ENCODE measurements at regions not wholly inside any gene's neighbourhood (a gene's known extent, or its start where the extent isn't known, plus 50 kb on each side); places are given as distances from the start of the nearest gene placed in this dataset.

DNA sequence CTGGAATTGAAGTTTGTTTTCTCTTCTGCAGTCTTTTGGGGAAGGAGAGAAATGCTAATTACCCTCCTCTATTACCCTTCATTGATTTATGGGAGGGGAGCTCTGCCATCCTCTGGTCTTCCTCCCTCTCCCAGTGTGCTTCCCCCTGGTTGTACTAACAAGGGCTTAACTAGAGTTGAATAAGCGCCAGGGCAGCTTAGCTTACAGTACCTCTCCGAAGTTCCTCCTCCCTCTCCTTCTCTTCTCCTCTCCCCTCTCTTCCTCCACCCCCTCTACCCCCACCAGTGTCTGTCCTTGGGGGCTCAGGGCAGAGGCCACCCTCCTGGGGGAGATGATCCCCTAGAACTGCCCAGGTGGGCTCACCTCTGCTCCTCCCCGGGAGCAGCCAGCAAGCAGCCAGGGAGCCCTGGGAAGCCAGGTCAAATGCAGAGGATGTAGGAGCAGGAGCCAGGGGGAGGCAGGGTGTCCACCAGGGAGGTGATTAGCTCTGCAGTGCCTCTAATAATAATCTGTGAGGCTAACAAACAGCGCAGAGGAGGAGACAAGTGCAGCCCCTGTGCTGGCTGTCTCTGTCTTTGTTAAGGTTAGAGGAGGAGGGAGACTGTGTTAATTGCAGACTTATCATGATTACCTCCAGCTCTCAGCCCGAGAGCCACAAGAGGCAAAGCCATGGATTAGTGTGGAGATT lies 191.6 kb upstream of the CADM1 start:
- H3K4me3 ChIP-seq (ENCODE audit: low read length in 3 of 3): no peak overlapping the region
- no peaks in the 10 kb centered on the region for H3K27me3 ChIP-seq (ENCODE audit: control insufficient read depth in 3 of 3, insufficient read depth in 3 of 3, low read length in 3 of 3)
- H3K4me1 ChIP-seq (ENCODE audit: control insufficient read depth in 3 of 3, insufficient read depth in 3 of 3, low read length in 3 of 3): peaks cover 15 to 25% (median 22%) of the 10 kb centered on the region in 3 donors
- H3K9ac ChIP-seq (ENCODE audit: low read depth in 1 of 3, low read length in 3 of 3): no peak overlapping the region
- no peak overlapping the region for H3K27ac ChIP-seq (ENCODE audit: low read depth, low read length)
- H3K9me3 ChIP-seq (ENCODE audit: control insufficient read depth in 3 of 3, low read length in 3 of 3): no peaks in the 10 kb centered on the region
- no peaks in the 10 kb centered on the region for H3K36me3 ChIP-seq (ENCODE audit: control insufficient read depth in 3 of 3, insufficient read depth in 3 of 3, low read length in 3 of 3)

DNA sequence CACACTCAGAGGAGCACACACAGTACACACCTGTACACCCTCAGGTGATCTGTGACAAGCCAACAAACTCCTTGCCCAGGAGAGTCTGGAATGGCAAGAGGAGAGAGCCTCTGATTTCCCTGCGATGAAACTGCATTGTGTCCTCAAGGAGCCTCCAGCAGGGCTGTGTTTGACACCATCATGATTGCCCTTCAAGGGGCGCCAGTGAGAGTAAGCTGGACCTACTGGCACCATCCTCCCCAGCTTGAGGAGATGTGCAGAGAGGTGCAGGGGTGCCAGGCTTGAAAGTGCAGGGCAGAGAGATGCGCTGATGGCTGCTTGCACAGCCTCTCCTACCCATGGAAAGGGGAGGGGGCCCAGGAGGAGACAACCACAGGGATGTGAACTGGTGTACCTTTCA lies 188.8 kb upstream of the CADM1 start:
- H3K36me3 ChIP-seq (ENCODE audit: control insufficient read depth in 3 of 3, insufficient read depth in 3 of 3, low read length in 3 of 3): no peaks in the 10 kb centered on the region

DNA sequence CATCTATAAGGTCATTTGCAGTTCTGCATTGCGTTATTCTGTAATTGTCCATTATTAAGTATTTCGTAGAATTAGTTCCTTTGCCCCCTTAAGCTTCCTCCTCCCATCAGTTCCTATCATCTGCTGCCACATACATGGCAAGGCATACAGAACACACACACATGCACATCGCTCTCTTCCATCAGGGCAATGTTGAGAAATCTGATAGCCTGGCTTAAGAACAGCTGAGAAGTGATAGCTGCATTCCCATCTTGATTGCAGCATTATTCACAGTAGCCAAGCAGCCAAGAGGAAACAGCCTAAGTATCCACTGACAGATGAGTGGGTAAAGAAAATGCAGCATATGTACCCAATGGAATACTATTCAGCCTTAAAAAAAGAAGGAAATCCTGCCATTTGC lies 186.8 kb upstream of the CADM1 start:
- Histone ChIP-seq H3K4me3 (ENCODE audit: low read length in 3 of 3) (no peak overlapping the region), H3K36me3 (ENCODE audit: control insufficient read depth in 3 of 3, insufficient read depth in 3 of 3, low read length in 3 of 3) (no peaks in the 10 kb centered on the region), H3K9me3 (ENCODE audit: control insufficient read depth in 3 of 3, low read length in 3 of 3) (no peaks in the 10 kb centered on the region), H3K9ac (ENCODE audit: low read depth in 1 of 3, low read length in 3 of 3) (no peak overlapping the region), H3K27ac (ENCODE audit: low read depth, low read length) (no peak overlapping the region), H3K4me1 (ENCODE audit: control insufficient read depth in 3 of 3, insufficient read depth in 3 of 3, low read length in 3 of 3) (peaks cover 0 to 5% (median 3%) of the 10 kb centered on the region in 3 donors), H3K27me3 (ENCODE audit: control insufficient read depth in 3 of 3, insufficient read depth in 3 of 3, low read length in 3 of 3) (peaks cover 3 to 18% (median 6%) of the 10 kb centered on the region in 3 donors)

More for the DNA sequence above, 188.8 kb upstream of the CADM1 start:
- Histone ChIP-seq H3K4me1 (ENCODE audit: control insufficient read depth in 3 of 3, insufficient read depth in 3 of 3, low read length in 3 of 3) (peaks cover 3 to 12% (median 8%) of the 10 kb centered on the region in 3 donors), H3K9me3 (ENCODE audit: control insufficient read depth in 3 of 3, low read length in 3 of 3) (no peaks in the 10 kb centered on the region), H3K27me3 (ENCODE audit: control insufficient read depth in 3 of 3, insufficient read depth in 3 of 3, low read length in 3 of 3) (peaks cover under 1 to 11% (median 3%) of the 10 kb centered on the region in 3 donors), H3K9ac (ENCODE audit: low read depth in 1 of 3, low read length in 3 of 3) (no peak overlapping the region), H3K27ac (ENCODE audit: low read depth, low read length) (no peak overlapping the region), H3K4me3 (ENCODE audit: low read length in 3 of 3) (no peak overlapping the region)

DNA sequence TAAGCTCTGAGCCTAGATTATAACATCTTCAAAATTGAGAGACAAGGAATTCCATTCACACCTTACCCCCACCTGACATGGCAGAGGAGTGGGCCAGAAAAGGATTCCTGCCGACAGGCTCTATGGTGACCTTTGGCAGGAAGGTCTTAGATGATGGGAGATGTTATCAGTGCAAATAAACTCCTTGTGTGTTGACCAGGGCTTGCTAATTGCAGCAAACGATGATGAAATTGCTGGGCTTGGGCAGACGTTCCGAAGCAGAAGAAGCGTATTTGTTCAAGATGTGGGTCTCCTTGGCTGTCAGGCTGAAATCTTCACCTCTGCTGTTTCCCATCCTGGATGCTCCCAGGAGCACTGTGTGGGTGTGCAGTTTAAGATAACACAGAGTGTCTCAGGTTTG lies 183.7 kb upstream of the CADM1 start:
- H3K4me1 ChIP-seq (ENCODE audit: control insufficient read depth in 3 of 3, insufficient read depth in 3 of 3, low read length in 3 of 3): no peaks in the 10 kb centered on the region
- H3K4me3 ChIP-seq (ENCODE audit: low read length in 3 of 3): no peak overlapping the region
- H3K9me3 ChIP-seq (ENCODE audit: control insufficient read depth in 3 of 3, low read length in 3 of 3): no peaks in the 10 kb centered on the region
- H3K27me3 ChIP-seq (ENCODE audit: control insufficient read depth in 3 of 3, insufficient read depth in 3 of 3, low read length in 3 of 3): peaks cover 3 to 18% (median 6%) of the 10 kb centered on the region in 3 donors
- H3K9ac ChIP-seq (ENCODE audit: low read depth in 1 of 3, low read length in 3 of 3): no peak overlapping the region
- H3K36me3 ChIP-seq (ENCODE audit: control insufficient read depth in 3 of 3, insufficient read depth in 3 of 3, low read length in 3 of 3): no peaks in the 10 kb centered on the region
- no peak overlapping the region for H3K27ac ChIP-seq (ENCODE audit: low read depth, low read length)

DNA sequence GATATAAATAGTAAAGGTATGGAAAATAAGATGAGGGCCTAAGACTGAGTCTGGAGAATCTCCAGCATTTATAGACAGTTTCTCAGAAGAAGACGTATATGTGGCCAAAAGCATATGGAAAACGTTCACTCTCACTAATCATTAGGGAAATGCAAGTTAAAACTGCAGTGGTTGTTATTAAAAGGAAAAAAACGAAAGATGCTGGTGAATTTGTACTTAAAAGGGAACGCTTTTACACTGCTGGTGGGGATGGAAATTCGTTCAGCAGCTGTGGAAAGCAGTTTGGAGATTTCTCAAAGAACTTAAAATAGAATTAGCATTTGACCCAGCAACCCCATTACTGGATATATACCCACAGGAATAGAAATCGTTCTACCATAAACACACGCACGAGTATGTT lies 180.5 kb upstream of the CADM1 start:
- Histone ChIP-seq H3K27me3 (ENCODE audit: control insufficient read depth in 3 of 3, insufficient read depth in 3 of 3, low read length in 3 of 3) (peaks cover 3 to 16% (median 6%) of the 10 kb centered on the region in 3 donors), H3K4me1 (ENCODE audit: control insufficient read depth in 3 of 3, insufficient read depth in 3 of 3, low read length in 3 of 3) (no peaks in the 10 kb centered on the region), H3K36me3 (ENCODE audit: control insufficient read depth in 3 of 3, insufficient read depth in 3 of 3, low read length in 3 of 3) (no peaks in the 10 kb centered on the region), H3K9ac (ENCODE audit: low read depth in 1 of 3, low read length in 3 of 3) (no peak overlapping the region), H3K4me3 (ENCODE audit: low read length in 3 of 3) (no peak overlapping the region), H3K27ac (ENCODE audit: low read depth, low read length) (no peak overlapping the region), H3K9me3 (ENCODE audit: control insufficient read depth in 3 of 3, low read length in 3 of 3) (no peaks in the 10 kb centered on the region)

DNA sequence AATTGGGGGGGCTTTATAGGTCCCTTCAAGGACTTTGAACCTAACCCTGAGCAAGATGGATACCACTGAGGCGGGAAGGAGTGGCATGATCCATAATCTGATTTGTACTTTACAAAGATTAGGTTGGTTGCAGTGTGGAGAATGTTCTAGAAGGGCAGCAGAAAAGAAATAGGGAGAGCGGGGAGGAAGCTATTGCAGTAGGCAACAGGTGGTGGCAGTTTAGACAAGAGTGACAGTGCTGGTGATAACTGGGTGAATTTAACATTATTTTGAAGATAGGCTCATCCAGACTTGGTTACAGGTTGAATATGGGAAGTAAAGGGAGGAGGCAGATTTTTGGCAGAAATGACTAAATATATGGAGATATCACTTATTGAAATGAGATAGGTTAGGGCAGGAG lies 179.9 kb upstream of the CADM1 start:
- Histone ChIP-seq H3K9ac (ENCODE audit: low read depth in 1 of 3, low read length in 3 of 3) (no peak overlapping the region), H3K27me3 (ENCODE audit: control insufficient read depth in 3 of 3, insufficient read depth in 3 of 3, low read length in 3 of 3) (peaks cover 3 to 11% (median 6%) of the 10 kb centered on the region in 3 donors), H3K9me3 (ENCODE audit: control insufficient read depth in 3 of 3, low read length in 3 of 3) (no peaks in the 10 kb centered on the region), H3K27ac (ENCODE audit: low read depth, low read length) (no peak overlapping the region), H3K4me1 (ENCODE audit: control insufficient read depth in 3 of 3, insufficient read depth in 3 of 3, low read length in 3 of 3) (peaks cover 0 to 2% (median 0%) of the 10 kb centered on the region in 3 donors), H3K36me3 (ENCODE audit: control insufficient read depth in 3 of 3, insufficient read depth in 3 of 3, low read length in 3 of 3) (no peaks in the 10 kb centered on the region), H3K4me3 (ENCODE audit: low read length in 3 of 3) (no peak overlapping the region)

DNA sequence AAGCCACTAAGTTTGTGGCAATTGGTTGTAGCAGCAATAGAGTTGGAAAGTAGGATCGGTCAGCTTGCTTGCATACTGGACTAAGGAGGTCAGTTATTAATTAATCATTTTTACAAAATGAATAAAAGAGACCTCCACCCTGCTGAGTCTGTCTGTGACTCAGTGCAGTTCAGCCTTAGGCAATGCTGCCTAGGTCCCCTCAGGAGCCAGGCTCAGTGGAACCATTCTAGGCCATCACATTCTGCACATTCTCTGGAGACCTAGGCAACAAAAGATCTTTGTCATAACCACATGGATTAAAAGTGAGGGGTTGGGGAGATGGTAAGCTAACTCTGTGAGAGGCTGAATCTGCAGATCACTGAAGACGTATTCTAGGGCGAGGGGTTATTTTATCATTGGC lies 178.7 kb upstream of the CADM1 start:
- Histone ChIP-seq H3K9ac (ENCODE audit: low read depth in 1 of 3, low read length in 3 of 3) (no peak overlapping the region), H3K4me1 (ENCODE audit: control insufficient read depth in 3 of 3, insufficient read depth in 3 of 3, low read length in 3 of 3) (peaks cover 0 to 10% (median 3%) of the 10 kb centered on the region in 3 donors), H3K27ac (ENCODE audit: low read depth, low read length) (no peak overlapping the region), H3K9me3 (ENCODE audit: control insufficient read depth in 3 of 3, low read length in 3 of 3) (no peaks in the 10 kb centered on the region), H3K36me3 (ENCODE audit: control insufficient read depth in 3 of 3, insufficient read depth in 3 of 3, low read length in 3 of 3) (no peaks in the 10 kb centered on the region), H3K27me3 (ENCODE audit: control insufficient read depth in 3 of 3, insufficient read depth in 3 of 3, low read length in 3 of 3) (peaks cover 0 to 6% (median 5%) of the 10 kb centered on the region in 3 donors), H3K4me3 (ENCODE audit: low read length in 3 of 3) (no peak overlapping the region)

DNA sequence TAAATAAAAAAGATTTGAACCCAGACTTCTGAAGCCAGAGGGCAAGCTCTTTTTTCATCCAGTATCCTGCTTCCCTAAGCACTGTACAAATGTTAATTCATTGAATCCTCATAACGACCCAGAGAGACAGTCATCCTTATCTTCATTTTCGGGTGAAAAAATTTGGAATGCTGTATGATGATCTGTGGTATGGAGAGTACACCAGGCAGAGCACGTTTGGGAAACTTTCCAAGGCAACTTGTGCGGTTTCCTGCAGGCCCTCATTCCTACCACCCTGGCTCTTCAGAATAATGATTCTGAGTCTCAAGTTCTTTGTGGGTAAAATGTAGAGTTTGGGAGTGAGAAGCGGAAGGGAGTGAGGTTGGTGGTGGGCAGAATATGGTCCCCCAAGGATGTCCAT lies 177.9 kb upstream of the CADM1 start:
- Histone ChIP-seq H3K9ac (ENCODE audit: low read depth in 1 of 3, low read length in 3 of 3) (no peak overlapping the region), H3K4me3 (ENCODE audit: low read length in 3 of 3) (no peak overlapping the region), H3K9me3 (ENCODE audit: control insufficient read depth in 3 of 3, low read length in 3 of 3) (no peaks in the 10 kb centered on the region)

DNA sequence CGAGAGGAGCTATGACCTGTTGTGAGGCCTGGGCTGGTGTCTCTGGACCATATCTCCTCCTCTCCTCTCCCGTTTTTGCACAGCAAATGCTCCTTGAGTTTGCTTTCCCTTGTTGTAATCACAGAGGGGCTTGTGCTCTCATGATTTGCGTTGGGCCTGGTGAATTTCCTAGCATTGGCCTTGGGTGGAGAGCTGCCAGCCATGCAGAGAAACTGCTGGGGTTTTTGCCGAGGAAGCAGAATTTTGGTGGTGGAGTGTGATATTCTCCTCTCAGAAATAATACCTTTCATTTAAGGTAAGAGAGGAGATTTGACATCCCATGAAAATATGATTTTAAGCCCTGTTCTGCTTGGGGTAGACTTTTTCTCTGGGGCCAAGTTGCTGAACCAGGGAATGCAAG lies 175.7 kb upstream of the CADM1 start:
- Histone ChIP-seq H3K4me1 (ENCODE audit: control insufficient read depth in 3 of 3, insufficient read depth in 3 of 3, low read length in 3 of 3) (peaks cover 0 to 11% (median 3%) of the 10 kb centered on the region in 3 donors), H3K27me3 (ENCODE audit: control insufficient read depth in 3 of 3, insufficient read depth in 3 of 3, low read length in 3 of 3) (no peaks in the 10 kb centered on the region), H3K36me3 (ENCODE audit: control insufficient read depth in 3 of 3, insufficient read depth in 3 of 3, low read length in 3 of 3) (no peaks in the 10 kb centered on the region), H3K27ac (ENCODE audit: low read depth, low read length) (no peak overlapping the region), H3K9me3 (ENCODE audit: control insufficient read depth in 3 of 3, low read length in 3 of 3) (no peaks in the 10 kb centered on the region), H3K9ac (ENCODE audit: low read depth in 1 of 3, low read length in 3 of 3) (no peak overlapping the region), H3K4me3 (ENCODE audit: low read length in 3 of 3) (no peak overlapping the region)

More for the DNA sequence above, 177.9 kb upstream of the CADM1 start:
- Histone ChIP-seq H3K36me3 (ENCODE audit: control insufficient read depth in 3 of 3, insufficient read depth in 3 of 3, low read length in 3 of 3) (no peaks in the 10 kb centered on the region), H3K27me3 (ENCODE audit: control insufficient read depth in 3 of 3, insufficient read depth in 3 of 3, low read length in 3 of 3) (peaks cover 0 to 4% (median 0%) of the 10 kb centered on the region in 3 donors), H3K4me1 (ENCODE audit: control insufficient read depth in 3 of 3, insufficient read depth in 3 of 3, low read length in 3 of 3) (peaks cover 0 to 11% (median 3%) of the 10 kb centered on the region in 3 donors), H3K27ac (ENCODE audit: low read depth, low read length) (no peak overlapping the region)

DNA sequence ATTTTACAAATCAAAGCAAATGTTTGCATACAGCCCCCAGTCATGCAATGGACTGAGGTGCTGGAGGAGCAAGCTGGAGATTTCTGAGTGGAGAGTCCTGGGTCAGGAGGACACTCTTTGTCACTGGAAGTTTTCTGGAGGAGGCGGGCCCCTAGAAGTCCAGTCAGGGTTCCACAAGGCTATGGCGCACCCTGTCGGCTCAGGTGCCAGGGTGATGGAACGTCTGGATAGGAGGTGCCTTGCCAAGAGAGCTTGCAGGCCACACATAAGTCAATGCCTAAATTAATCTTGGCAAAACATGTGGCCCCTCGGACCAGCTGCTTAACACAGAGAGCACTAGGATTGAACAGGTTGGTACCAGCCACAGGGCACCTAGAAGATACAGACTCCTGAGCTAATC lies 174.7 kb upstream of the CADM1 start:
- Histone ChIP-seq H3K4me1 (ENCODE audit: control insufficient read depth in 3 of 3, insufficient read depth in 3 of 3, low read length in 3 of 3) (peaks cover 0 to 11% (median 3%) of the 10 kb centered on the region in 3 donors), H3K9me3 (ENCODE audit: control insufficient read depth in 3 of 3, low read length in 3 of 3) (no peaks in the 10 kb centered on the region), H3K27ac (ENCODE audit: low read depth, low read length) (no peak overlapping the region), H3K4me3 (ENCODE audit: low read length in 3 of 3) (no peak overlapping the region), H3K9ac (ENCODE audit: low read depth in 1 of 3, low read length in 3 of 3) (no peak overlapping the region), H3K27me3 (ENCODE audit: control insufficient read depth in 3 of 3, insufficient read depth in 3 of 3, low read length in 3 of 3) (no peaks in the 10 kb centered on the region), H3K36me3 (ENCODE audit: control insufficient read depth in 3 of 3, insufficient read depth in 3 of 3, low read length in 3 of 3) (no peaks in the 10 kb centered on the region)

Data from skeletal muscle tissue (tissue), 3 donors.